Psoas muscle (tissue), 7 donors: ENCODE measurements at regions not wholly inside any gene's neighbourhood (a gene's known extent, or its start where the extent isn't known, plus 50 kb on each side); places are given as distances from the start of the nearest gene placed in this dataset.

Experiments used
- ATAC-seq, 4 donors: fragments of 200-7000 bp; cut with Tn5 transposase; one replicate each; pipeline ENCODE4 v1.9.1; 2020; ENCODE audit warnings: moderate library complexity in 3 of 4, mild to moderate bottlenecking in 2 of 4
- DNase-seq, 2 donors: peaks; one replicate each; pipeline ENCODE4 v3.0.0-alpha.2; 2020
- H3K27ac ChIP-seq: fragments of 200-600 bp; one replicate; pipeline ENCODE4 v1.8.0; 2022
- H3K27me3 ChIP-seq, 3 donors: fragments of 200-600 bp in 1 of 3; one replicate each; pipeline versions ENCODE4 v1.6.1 to v1.8.0; 2013 to 2022; ENCODE audit warnings: low read length in 2 of 3, mild to moderate bottlenecking in 2 of 3, moderate library complexity in 1 of 3; ENCODE audit not compliant: insufficient read depth in 3 of 3
- H3K36me3 ChIP-seq, 2 donors: fragments of 200-600 bp in 1 of 2; one replicate each; pipeline versions ENCODE4 v1.6.1 to v1.8.0; 2013 to 2022; ENCODE audit warnings: low read depth in 1 of 2, mild to moderate bottlenecking in 1 of 2, moderate library complexity in 1 of 2; ENCODE audit not compliant: insufficient read depth in 1 of 2
- H3K4me1 ChIP-seq: fragments of 200-600 bp; one replicate; pipeline ENCODE4 v1.8.0; 2022
- H3K4me3 ChIP-seq: fragments of 200-600 bp; one replicate; pipeline ENCODE4 v1.8.0; 2022; ENCODE audit warnings: mild to moderate bottlenecking
- H3K9me3 ChIP-seq: fragments of 200-600 bp; one replicate; pipeline ENCODE4 v1.8.0; 2022
- CTCF ChIP-seq: fragments of 200-600 bp; IDR thresholded peaks from one replicate; pipeline ENCODE4 v1.8.0; 2022; ENCODE audit warnings: antibody characterized with exemption
- WGBS, 3 donors: extraction: QIAGEN DNeasy Blood & Tissue Kit; methylation state at CpG; one replicate each; pipeline versions ENCODE4 v1.1.6 to v1.1.7; 2013; 5-methylcytosine and 5-hydroxymethylcytosine counted together
- intact Hi-C, 2 donors: fragments of 100-400 bp; cut with DNase I; formaldehyde crosslinking; loops; one replicate each; pipeline versions ENCODE4 v1.11.0 to v1.14.2; 2022
- donor health status: healthy with polysubstance abuse.
- donor health status: DM: no; HTN: no; CAD: no; lungs with moderate emphysema.
- donor health status: Bipolar disorder and iron deficiency.
- donor health status: healthy.
- donor health status: DM: yes; HTN: yes; CAD: no.
- donor health status: DM: no; HTN: no; CAD: no.
- donor health status: DM: yes; HTN: yes; CAD: no.

- TF ChIP-seq CTCF, result no peak
- Histone ChIP-seq H3K9me3 (no peaks in the 10 kb centered on the region), H3K27me3 (peaks cover 0 to 6% (median 3%) of the 10 kb centered on the region in 3 donors), H3K4me1 (no peaks in the 10 kb centered on the region), H3K4me3 (no peak overlapping the region), H3K36me3 (no peaks in the 10 kb centered on the region), H3K27ac (no peak overlapping the region)
- intact Hi-C loops, result no loop called here
- ATAC-seq (no peak), DNase-seq (peak in 1 of 2 donors; percentile 32)
- WGBS, 3 donors, result 60 to 67% (median 62%) methylated on average over 20 of the region's 20 CpGs
These were observed 147.1 kb downstream of the URI1 start for GRCh38 chr19:30089086-30089665.

GRCh38 chr19:30090476-30090875 is 148.4 kb downstream of the URI1 start:
- DNase-seq (peak in 1 of 2 donors; percentile 12), ATAC-seq (no peak)
- intact Hi-C loops, result no loop called here
- no peaks in the 10 kb centered on the region for H3K4me1 ChIP-seq
- H3K9me3 ChIP-seq, result no peaks in the 10 kb centered on the region
- WGBS, 3 donors, result 70 to 85% (median 78%) methylated on average over 6 of the region's 6 CpGs
- H3K4me3 ChIP-seq, result no peak overlapping the region
- TF ChIP-seq CTCF, result no peak
- H3K36me3 ChIP-seq, result no peaks in the 10 kb centered on the region
- H3K27me3 ChIP-seq, result peaks cover 0 to 6% (median 3%) of the 10 kb centered on the region in 3 donors
- no peak overlapping the region for H3K27ac ChIP-seq

- no peaks in the 10 kb centered on the region for H3K36me3 ChIP-seq
- peaks cover 0 to 6% (median 3%) of the 10 kb centered on the region in 3 donors for H3K27me3 ChIP-seq
- intact Hi-C loops, result no loop called here
- H3K4me3 ChIP-seq, result no peak overlapping the region
- no peak for DNase-seq
- no peaks in the 10 kb centered on the region for H3K9me3 ChIP-seq
- no peak for TF ChIP-seq CTCF
- 81 to 86% (median 82%) methylated on average over 7 of the region's 7 CpGs for WGBS, 3 donors
- ATAC-seq, result no peak
- no peak overlapping the region for H3K27ac ChIP-seq
- no peaks in the 10 kb centered on the region for H3K4me1 ChIP-seq
These were observed 148.9 kb downstream of the URI1 start for GRCh38 chr19:30090963-30091362.

GRCh38 chr19:30091456-30091855 is 149.4 kb downstream of the URI1 start:
- Histone ChIP-seq H3K4me3 (no peak overlapping the region), H3K36me3 (no peaks in the 10 kb centered on the region), H3K27me3 (peaks cover 0 to 6% (median 3%) of the 10 kb centered on the region in 3 donors), H3K9me3 (no peaks in the 10 kb centered on the region), H3K4me1 (no peaks in the 10 kb centered on the region), H3K27ac (no peak overlapping the region)
- no peak for ATAC-seq
- WGBS, 3 donors, result 71 to 74% (median 74%) methylated on average over 9 to 10 of the region's 10 CpGs
- TF ChIP-seq CTCF, result no peak
- intact Hi-C loops, result no loop called here
- peak in 1 of 2 donors; percentile 10 for DNase-seq

DNA sequence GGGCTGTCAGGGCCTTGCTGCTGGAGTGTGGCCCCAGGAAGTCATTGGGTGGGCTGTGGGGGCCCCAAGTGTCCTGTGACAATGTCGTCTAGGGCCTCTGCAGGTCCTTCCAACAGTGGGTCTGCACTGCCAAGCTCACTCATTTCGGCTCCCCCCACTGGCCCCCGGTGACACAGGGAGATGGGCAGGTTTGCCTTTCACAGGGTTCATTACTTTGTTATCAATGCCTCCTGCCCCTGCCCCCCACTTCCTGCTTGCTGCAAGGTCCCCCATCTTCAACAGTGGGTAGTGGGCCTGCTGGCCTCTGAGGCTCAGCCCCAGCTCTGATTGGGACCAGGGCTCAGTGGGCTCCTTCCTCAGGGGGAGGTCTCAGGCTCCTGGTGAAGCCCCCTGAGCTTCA is 149.8 kb downstream of the URI1 start:
- Histone ChIP-seq H3K4me1 (no peaks in the 10 kb centered on the region), H3K27ac (no peak overlapping the region), H3K27me3 (peaks cover 0 to 6% (median 3%) of the 10 kb centered on the region in 3 donors), H3K36me3 (no peaks in the 10 kb centered on the region), H3K9me3 (no peaks in the 10 kb centered on the region), H3K4me3 (no peak overlapping the region)
- peak in 1 of 2 donors; percentile 32 for DNase-seq
- ATAC-seq, result no peak
- 69 to 79% (median 75%) methylated on average over 3 of the region's 3 CpGs for WGBS, 3 donors
- intact Hi-C loops, result no loop called here
- no peak for TF ChIP-seq CTCF
